ENCODE measurements at regions not wholly inside any gene's neighbourhood (a gene's known extent, or its start where the extent isn't known, plus 50 kb on each side); places are given as distances from the start of the nearest gene placed in this dataset.
"Not testable (repeated sequence)": the region's sequence is repeated elsewhere in the genome, so short reads cannot be mapped to it uniquely, and the experiment has no call there.

GRCh38 chr2:87444951-87445350 lies 302.9 kb upstream of the PLGLB2 start:
- dilution Hi-C loops (cut with MboI; ENCODE audit: extremely low pct_ligation_motif_present, low sequenced_read_pairs); H3K4me2 ChIP-seq (ENCODE audit: control insufficient read depth, extremely low read depth, insufficient read depth, low read depth, low read length); H2AFZ ChIP-seq (ENCODE audit: control insufficient read depth, low read length): not testable (repeated sequence)

GRCh38 chr2:87445613-87446312 lies 302.1 kb upstream of the PLGLB2 start:
- peak; percentile 55 for FAIRE-seq
- H3K4me3 ChIP-seq (ENCODE audit: control insufficient read depth in 2 of 3, extremely low read depth in 1 of 3, insufficient read depth in 2 of 3, low read depth in 1 of 3, low read length in 3 of 3); H3K9ac ChIP-seq (ENCODE audit: control insufficient read depth, extremely low read depth, insufficient read depth, low read length); dilution Hi-C loops (cut with MboI; ENCODE audit: extremely low pct_ligation_motif_present, low sequenced_read_pairs); H3K36me3 ChIP-seq (ENCODE audit: control insufficient read depth in 2 of 2, extremely low read depth in 1 of 2, insufficient read depth in 2 of 2, low read length in 2 of 2); H3K4me1 ChIP-seq (ENCODE audit: control insufficient read depth, extremely low read depth, insufficient read depth, low read length); H3K9me1 ChIP-seq (ENCODE audit: control insufficient read depth, extremely low read depth, insufficient read depth, low read length); H3K4me2 ChIP-seq (ENCODE audit: control insufficient read depth, extremely low read depth, insufficient read depth, low read depth, low read length); H4K20me1 ChIP-seq (ENCODE audit: control insufficient read depth, extremely low read depth, insufficient read depth, low read length); H3K9me3 ChIP-seq (ENCODE audit: control insufficient read depth, low read depth, low read length); DNase-seq (ENCODE audit: low read depth, low spot score); H2AFZ ChIP-seq (ENCODE audit: control insufficient read depth, low read length); H3K27me3 ChIP-seq (ENCODE audit: control insufficient read depth, extremely low read depth, insufficient read depth, low read length); H3K79me2 ChIP-seq (ENCODE audit: control insufficient read depth, insufficient read depth, low read length): not testable (repeated sequence)
- H3K27ac ChIP-seq (ENCODE audit: control insufficient read depth, insufficient read depth, low read length), result peak overlapping the region; percentile 31

More at GRCh38 chr2:87444951-87445350, 302.9 kb upstream of the PLGLB2 start:
- H3K79me2 ChIP-seq (ENCODE audit: control insufficient read depth, insufficient read depth, low read length); H3K9ac ChIP-seq (ENCODE audit: control insufficient read depth, extremely low read depth, insufficient read depth, low read length); H3K27ac ChIP-seq (ENCODE audit: control insufficient read depth, insufficient read depth, low read length); H3K36me3 ChIP-seq (ENCODE audit: control insufficient read depth in 2 of 2, extremely low read depth in 1 of 2, insufficient read depth in 2 of 2, low read length in 2 of 2); H3K4me1 ChIP-seq (ENCODE audit: control insufficient read depth, extremely low read depth, insufficient read depth, low read length); H3K9me3 ChIP-seq (ENCODE audit: control insufficient read depth, low read depth, low read length); FAIRE-seq; H3K27me3 ChIP-seq (ENCODE audit: control insufficient read depth, extremely low read depth, insufficient read depth, low read length); DNase-seq (ENCODE audit: low read depth, low spot score); H4K20me1 ChIP-seq (ENCODE audit: control insufficient read depth, extremely low read depth, insufficient read depth, low read length); H3K9me1 ChIP-seq (ENCODE audit: control insufficient read depth, extremely low read depth, insufficient read depth, low read length); H3K4me3 ChIP-seq (ENCODE audit: control insufficient read depth in 2 of 3, extremely low read depth in 1 of 3, insufficient read depth in 2 of 3, low read depth in 1 of 3, low read length in 3 of 3): not testable (repeated sequence)

- H4K20me1 ChIP-seq (ENCODE audit: control insufficient read depth, extremely low read depth, insufficient read depth, low read length); H2AFZ ChIP-seq (ENCODE audit: control insufficient read depth, low read length); H3K27me3 ChIP-seq (ENCODE audit: control insufficient read depth, extremely low read depth, insufficient read depth, low read length); H3K36me3 ChIP-seq (ENCODE audit: control insufficient read depth in 2 of 2, extremely low read depth in 1 of 2, insufficient read depth in 2 of 2, low read length in 2 of 2); H3K4me3 ChIP-seq (ENCODE audit: control insufficient read depth in 2 of 3, extremely low read depth in 1 of 3, insufficient read depth in 2 of 3, low read depth in 1 of 3, low read length in 3 of 3); H3K9me1 ChIP-seq (ENCODE audit: control insufficient read depth, extremely low read depth, insufficient read depth, low read length); H3K4me2 ChIP-seq (ENCODE audit: control insufficient read depth, extremely low read depth, insufficient read depth, low read depth, low read length); H3K4me1 ChIP-seq (ENCODE audit: control insufficient read depth, extremely low read depth, insufficient read depth, low read length); H3K9me3 ChIP-seq (ENCODE audit: control insufficient read depth, low read depth, low read length); H3K79me2 ChIP-seq (ENCODE audit: control insufficient read depth, insufficient read depth, low read length); H3K9ac ChIP-seq (ENCODE audit: control insufficient read depth, extremely low read depth, insufficient read depth, low read length); FAIRE-seq; dilution Hi-C loops (cut with MboI; ENCODE audit: extremely low pct_ligation_motif_present, low sequenced_read_pairs); DNase-seq (ENCODE audit: low read depth, low spot score): not testable (repeated sequence)
- peak overlapping the region; percentile 31 for H3K27ac ChIP-seq (ENCODE audit: control insufficient read depth, insufficient read depth, low read length)
These were observed 301.6 kb upstream of the PLGLB2 start for GRCh38 chr2:87446313-87446696.

GRCh38 chr2:87449462-87449980 lies 298.4 kb upstream of the PLGLB2 start:
- H3K9me1 ChIP-seq (ENCODE audit: control insufficient read depth, extremely low read depth, insufficient read depth, low read length); H3K9ac ChIP-seq (ENCODE audit: control insufficient read depth, extremely low read depth, insufficient read depth, low read length); DNase-seq (ENCODE audit: low read depth, low spot score); H3K4me2 ChIP-seq (ENCODE audit: control insufficient read depth, extremely low read depth, insufficient read depth, low read depth, low read length); H2AFZ ChIP-seq (ENCODE audit: control insufficient read depth, low read length); H3K36me3 ChIP-seq (ENCODE audit: control insufficient read depth in 2 of 2, extremely low read depth in 1 of 2, insufficient read depth in 2 of 2, low read length in 2 of 2); H3K27ac ChIP-seq (ENCODE audit: control insufficient read depth, insufficient read depth, low read length); H3K4me3 ChIP-seq (ENCODE audit: control insufficient read depth in 2 of 3, extremely low read depth in 1 of 3, insufficient read depth in 2 of 3, low read depth in 1 of 3, low read length in 3 of 3); H4K20me1 ChIP-seq (ENCODE audit: control insufficient read depth, extremely low read depth, insufficient read depth, low read length); H3K27me3 ChIP-seq (ENCODE audit: control insufficient read depth, extremely low read depth, insufficient read depth, low read length); H3K79me2 ChIP-seq (ENCODE audit: control insufficient read depth, insufficient read depth, low read length); H3K9me3 ChIP-seq (ENCODE audit: control insufficient read depth, low read depth, low read length); dilution Hi-C loops (cut with MboI; ENCODE audit: extremely low pct_ligation_motif_present, low sequenced_read_pairs): not testable (repeated sequence)
- peak; percentile 87 for FAIRE-seq
- peaks cover 20% of the 10 kb centered on the region for H3K4me1 ChIP-seq (ENCODE audit: control insufficient read depth, extremely low read depth, insufficient read depth, low read length)

- dilution Hi-C loops (cut with MboI; ENCODE audit: extremely low pct_ligation_motif_present, low sequenced_read_pairs); H3K9ac ChIP-seq (ENCODE audit: control insufficient read depth, extremely low read depth, insufficient read depth, low read length); H3K36me3 ChIP-seq (ENCODE audit: control insufficient read depth in 2 of 2, extremely low read depth in 1 of 2, insufficient read depth in 2 of 2, low read length in 2 of 2); DNase-seq (ENCODE audit: low read depth, low spot score); FAIRE-seq; H3K79me2 ChIP-seq (ENCODE audit: control insufficient read depth, insufficient read depth, low read length); H4K20me1 ChIP-seq (ENCODE audit: control insufficient read depth, extremely low read depth, insufficient read depth, low read length); H3K27me3 ChIP-seq (ENCODE audit: control insufficient read depth, extremely low read depth, insufficient read depth, low read length); H3K9me3 ChIP-seq (ENCODE audit: control insufficient read depth, low read depth, low read length); H3K27ac ChIP-seq (ENCODE audit: control insufficient read depth, insufficient read depth, low read length); H3K4me2 ChIP-seq (ENCODE audit: control insufficient read depth, extremely low read depth, insufficient read depth, low read depth, low read length); H3K9me1 ChIP-seq (ENCODE audit: control insufficient read depth, extremely low read depth, insufficient read depth, low read length); H3K4me3 ChIP-seq (ENCODE audit: control insufficient read depth in 2 of 3, extremely low read depth in 1 of 3, insufficient read depth in 2 of 3, low read depth in 1 of 3, low read length in 3 of 3); H2AFZ ChIP-seq (ENCODE audit: control insufficient read depth, low read length): not testable (repeated sequence)
- peaks cover 15% of the 10 kb centered on the region for H3K4me1 ChIP-seq (ENCODE audit: control insufficient read depth, extremely low read depth, insufficient read depth, low read length)
These were observed 295.7 kb upstream of the PLGLB2 start for GRCh38 chr2:87452193-87452592.
